HEK293 (cell line): ENCODE measurements at regions not wholly inside any gene's neighbourhood (a gene's known extent, or its start where the extent isn't known, plus 50 kb on each side); places are given as distances from the start of the nearest gene placed in this dataset.
A peak's percentile ranks its signal among the peaks of the same experiment; 100 is the strongest.

ENCODE experiments used
- YY1 ChIP-seq: fragments of 450-650 bp; formaldehyde crosslinking; IDR thresholded peaks from 2 replicates; pipeline ENCODE4 v1.5.1; 2018; ENCODE audit warnings: missing biosample characterization, missing genetic modification characterization
- ZBTB1 ChIP-seq: fragments of 450-650 bp; formaldehyde crosslinking; IDR thresholded peaks from 2 replicates; pipeline ENCODE4 v1.5.1; 2016; ENCODE audit warnings: missing biosample characterization, missing genetic modification characterization
- ZBTB17 ChIP-seq: fragments of 450-650 bp; formaldehyde crosslinking; IDR thresholded peaks from 2 replicates; pipeline ENCODE4 v1.5.1; 2016; ENCODE audit warnings: missing biosample characterization, missing genetic modification characterization
- ZBTB48 ChIP-seq: fragments of 450-650 bp; formaldehyde crosslinking; IDR thresholded peaks from 2 replicates; pipeline ENCODE4 v1.5.1; 2016; ENCODE audit warnings: missing biosample characterization, missing genetic modification characterization
- ZBTB8A ChIP-seq: fragments of 450-650 bp; formaldehyde crosslinking; IDR thresholded peaks from 2 replicates; pipeline ENCODE4 v1.5.1; 2016; ENCODE audit warnings: missing biosample characterization, missing genetic modification characterization
- ZNF157 ChIP-seq: fragments of 450-650 bp; formaldehyde crosslinking; IDR thresholded peaks from 2 replicates; pipeline ENCODE4 v1.5.1; 2016; ENCODE audit warnings: missing biosample characterization, missing genetic modification characterization
- ZNF302 ChIP-seq: fragments of 450-650 bp; formaldehyde crosslinking; IDR thresholded peaks from 2 replicates; pipeline ENCODE4 v1.5.1; 2016; ENCODE audit warnings: missing biosample characterization, missing genetic modification characterization, low read depth
- ZNF423 ChIP-seq: fragments of 450-650 bp; formaldehyde crosslinking; IDR thresholded peaks from 2 replicates; pipeline ENCODE4 v1.5.1; 2016; ENCODE audit warnings: missing biosample characterization, missing genetic modification characterization
- ZNF426 ChIP-seq: fragments of 450-650 bp; formaldehyde crosslinking; IDR thresholded peaks from 2 replicates; pipeline ENCODE4 v1.5.1; 2017; ENCODE audit warnings: missing biosample characterization, missing genetic modification characterization, mild to moderate bottlenecking, inconsistent platforms, moderate library complexity
- ZNF473 ChIP-seq: fragments of 450-650 bp; formaldehyde crosslinking; IDR thresholded peaks from 2 replicates; pipeline ENCODE4 v1.5.1; 2017; ENCODE audit warnings: missing biosample characterization, missing genetic modification characterization
- ZNF571 ChIP-seq: fragments of 450-650 bp; formaldehyde crosslinking; IDR thresholded peaks from 2 replicates; pipeline ENCODE4 v1.5.0; 2017; ENCODE audit warnings: missing biosample characterization, missing genetic modification characterization
- ZNF585B ChIP-seq: fragments of 450-650 bp; formaldehyde crosslinking; IDR thresholded peaks from 2 replicates; pipeline ENCODE4 v1.5.1; 2016; ENCODE audit warnings: missing biosample characterization, missing genetic modification characterization
- ZNF677 ChIP-seq: fragments of 450-650 bp; IDR thresholded peaks from 2 replicates; pipeline ENCODE4 v1.5.0; 2018; ENCODE audit warnings: missing biosample characterization, mild to moderate bottlenecking, missing genetic modification characterization, moderate library complexity
- ZNF747 ChIP-seq: fragments of 450-650 bp; formaldehyde crosslinking; IDR thresholded peaks from 2 replicates; pipeline ENCODE4 v1.5.1; 2016; ENCODE audit warnings: missing biosample characterization, missing genetic modification characterization
- ZNF777 ChIP-seq: fragments of 450-650 bp; formaldehyde crosslinking; IDR thresholded peaks from 2 replicates; pipeline ENCODE4 v1.5.1; 2017; ENCODE audit warnings: missing biosample characterization, missing genetic modification characterization, borderline replicate concordance
- ZNF843 ChIP-seq: fragments of 450-650 bp; formaldehyde crosslinking; IDR thresholded peaks from 2 replicates; pipeline ENCODE4 v1.5.1; 2016; ENCODE audit warnings: missing biosample characterization, missing genetic modification characterization
- TF ChIP-seq, protein P1 (sequence below): fragments of 450-650 bp; formaldehyde crosslinking; IDR thresholded peaks from 2 replicates; pipeline ENCODE4 v1.5.1; 2016; ENCODE audit warnings: missing biosample characterization, missing genetic modification characterization
- TF ChIP-seq, protein P2 (sequence below): fragments of 450-650 bp; formaldehyde crosslinking; IDR thresholded peaks from 2 replicates; pipeline ENCODE4 v1.5.1; 2016; ENCODE audit warnings: missing biosample characterization, missing genetic modification characterization
- TF ChIP-seq, protein P3 (sequence below): fragments of 450-650 bp; formaldehyde crosslinking; IDR thresholded peaks from 2 replicates; pipeline ENCODE4 v1.5.1; 2016; ENCODE audit warnings: missing biosample characterization, missing genetic modification characterization
- TF ChIP-seq, protein P4 (sequence below): fragments of 450-650 bp; formaldehyde crosslinking; IDR thresholded peaks from 2 replicates; pipeline ENCODE4 v1.5.1; 2016; ENCODE audit warnings: missing biosample characterization, missing genetic modification characterization
- TF ChIP-seq, protein P5 (sequence below): fragments of 450-650 bp; formaldehyde crosslinking; IDR thresholded peaks from 2 replicates; pipeline ENCODE4 v1.5.1; 2016; ENCODE audit warnings: missing biosample characterization, missing genetic modification characterization, borderline replicate concordance
- TF ChIP-seq, protein P6 (sequence below): fragments of 450-650 bp; formaldehyde crosslinking; IDR thresholded peaks from 2 replicates; pipeline ENCODE4 v1.5.1; 2016; ENCODE audit warnings: missing biosample characterization, missing genetic modification characterization
- TF ChIP-seq, protein P7 (sequence below): fragments of 450-650 bp; formaldehyde crosslinking; IDR thresholded peaks from 2 replicates; pipeline ENCODE4 v1.5.1; 2016; ENCODE audit warnings: missing biosample characterization, missing genetic modification characterization

DNA sequence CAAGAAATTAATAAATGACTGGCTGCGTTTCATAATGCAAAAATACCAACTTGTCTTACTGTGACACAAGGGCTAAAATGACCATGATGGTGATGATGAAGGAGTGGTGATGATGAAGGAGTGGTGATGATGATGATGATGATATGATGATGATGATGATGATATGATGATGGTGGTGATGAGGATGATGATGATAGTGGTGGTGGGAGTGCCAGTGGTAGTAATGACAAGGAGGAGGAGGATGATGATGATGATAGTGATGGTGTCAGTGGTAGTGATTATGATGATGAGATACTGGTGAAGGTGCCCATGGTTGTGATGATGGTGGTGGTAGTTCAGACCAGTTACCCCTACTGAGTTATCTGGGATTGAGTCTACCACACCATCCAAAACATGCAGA is 265.9 kb downstream of the FGFR2 start (continued):
- TF ChIP-seq ZBTB17 (tag by site-specific recombination) (no peak), ZNF843 (no peak), ZNF777 (tag by site-specific recombination) (no peak), ZNF426 (tag by site-specific recombination) (no peak), ZNF585B (0 out of 2 replicates have a peak, but pooled peaks have one; percentile 14), ZNF423 (tag by site-specific recombination) (no peak), ZNF473 (tag by site-specific recombination) (no peak), ZBTB8A (tag by site-specific recombination) (no peak), ZBTB48 (no peak), YY1 (tag by site-specific recombination) (no peak), ZNF302 (no peak), ZNF157 (tag by site-specific recombination) (no peak), ZNF677 (no peak), ZBTB1 (tag by site-specific recombination) (no peak), ZNF747 (tag by site-specific recombination) (no peak), ZNF571 (no peak)
- TF ChIP-seq, protein P1, sequence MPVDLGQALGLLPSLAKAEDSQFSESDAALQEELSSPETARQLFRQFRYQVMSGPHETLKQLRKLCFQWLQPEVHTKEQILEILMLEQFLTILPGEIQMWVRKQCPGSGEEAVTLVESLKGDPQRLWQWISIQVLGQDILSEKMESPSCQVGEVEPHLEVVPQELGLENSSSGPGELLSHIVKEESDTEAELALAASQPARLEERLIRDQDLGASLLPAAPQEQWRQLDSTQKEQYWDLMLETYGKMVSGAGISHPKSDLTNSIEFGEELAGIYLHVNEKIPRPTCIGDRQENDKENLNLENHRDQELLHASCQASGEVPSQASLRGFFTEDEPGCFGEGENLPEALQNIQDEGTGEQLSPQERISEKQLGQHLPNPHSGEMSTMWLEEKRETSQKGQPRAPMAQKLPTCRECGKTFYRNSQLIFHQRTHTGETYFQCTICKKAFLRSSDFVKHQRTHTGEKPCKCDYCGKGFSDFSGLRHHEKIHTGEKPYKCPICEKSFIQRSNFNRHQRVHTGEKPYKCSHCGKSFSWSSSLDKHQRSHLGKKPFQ (tag by site-specific recombination) = no peak
- TF ChIP-seq, protein P2, sequence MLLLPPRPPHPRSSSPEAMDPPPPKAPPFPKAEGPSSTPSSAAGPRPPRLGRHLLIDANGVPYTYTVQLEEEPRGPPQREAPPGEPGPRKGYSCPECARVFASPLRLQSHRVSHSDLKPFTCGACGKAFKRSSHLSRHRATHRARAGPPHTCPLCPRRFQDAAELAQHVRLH (tag by site-specific recombination) = no peak
- TF ChIP-seq, protein P3, sequence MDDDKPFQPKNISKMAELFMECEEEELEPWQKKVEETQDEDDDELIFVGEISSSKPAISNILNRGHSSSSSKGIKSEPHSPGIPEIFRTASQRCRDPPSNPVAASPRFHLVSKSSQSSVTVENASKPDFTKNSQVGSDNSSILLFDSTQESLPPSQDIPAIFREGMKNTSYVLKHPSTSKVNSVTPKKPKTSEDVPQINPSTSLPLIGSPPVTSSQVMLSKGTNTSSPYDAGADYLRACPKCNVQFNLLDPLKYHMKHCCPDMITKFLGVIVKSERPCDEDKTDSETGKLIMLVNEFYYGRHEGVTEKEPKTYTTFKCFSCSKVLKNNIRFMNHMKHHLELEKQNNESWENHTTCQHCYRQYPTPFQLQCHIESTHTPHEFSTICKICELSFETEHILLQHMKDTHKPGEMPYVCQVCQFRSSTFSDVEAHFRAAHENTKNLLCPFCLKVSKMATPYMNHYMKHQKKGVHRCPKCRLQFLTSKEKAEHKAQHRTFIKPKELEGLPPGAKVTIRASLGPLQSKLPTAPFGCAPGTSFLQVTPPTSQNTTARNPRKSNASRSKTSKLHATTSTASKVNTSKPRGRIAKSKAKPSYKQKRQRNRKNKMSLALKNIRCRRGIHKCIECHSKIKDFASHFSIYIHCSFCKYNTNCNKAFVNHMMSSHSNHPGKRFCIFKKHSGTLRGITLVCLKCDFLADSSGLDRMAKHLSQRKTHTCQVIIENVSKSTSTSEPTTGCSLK (tag by site-specific recombination) = peak; percentile 79; the same call in 1 of the 2 replicates
- TF ChIP-seq, protein P4, sequence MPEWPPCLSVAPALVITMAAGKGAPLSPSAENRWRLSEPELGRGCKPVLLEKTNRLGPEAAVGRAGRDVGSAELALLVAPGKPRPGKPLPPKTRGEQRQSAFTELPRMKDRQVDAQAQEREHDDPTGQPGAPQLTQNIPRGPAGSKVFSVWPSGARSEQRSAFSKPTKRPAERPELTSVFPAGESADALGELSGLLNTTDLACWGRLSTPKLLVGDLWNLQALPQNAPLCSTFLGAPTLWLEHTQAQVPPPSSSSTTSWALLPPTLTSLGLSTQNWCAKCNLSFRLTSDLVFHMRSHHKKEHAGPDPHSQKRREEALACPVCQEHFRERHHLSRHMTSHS (tag by site-specific recombination) = no peak
- TF ChIP-seq, protein P5, sequence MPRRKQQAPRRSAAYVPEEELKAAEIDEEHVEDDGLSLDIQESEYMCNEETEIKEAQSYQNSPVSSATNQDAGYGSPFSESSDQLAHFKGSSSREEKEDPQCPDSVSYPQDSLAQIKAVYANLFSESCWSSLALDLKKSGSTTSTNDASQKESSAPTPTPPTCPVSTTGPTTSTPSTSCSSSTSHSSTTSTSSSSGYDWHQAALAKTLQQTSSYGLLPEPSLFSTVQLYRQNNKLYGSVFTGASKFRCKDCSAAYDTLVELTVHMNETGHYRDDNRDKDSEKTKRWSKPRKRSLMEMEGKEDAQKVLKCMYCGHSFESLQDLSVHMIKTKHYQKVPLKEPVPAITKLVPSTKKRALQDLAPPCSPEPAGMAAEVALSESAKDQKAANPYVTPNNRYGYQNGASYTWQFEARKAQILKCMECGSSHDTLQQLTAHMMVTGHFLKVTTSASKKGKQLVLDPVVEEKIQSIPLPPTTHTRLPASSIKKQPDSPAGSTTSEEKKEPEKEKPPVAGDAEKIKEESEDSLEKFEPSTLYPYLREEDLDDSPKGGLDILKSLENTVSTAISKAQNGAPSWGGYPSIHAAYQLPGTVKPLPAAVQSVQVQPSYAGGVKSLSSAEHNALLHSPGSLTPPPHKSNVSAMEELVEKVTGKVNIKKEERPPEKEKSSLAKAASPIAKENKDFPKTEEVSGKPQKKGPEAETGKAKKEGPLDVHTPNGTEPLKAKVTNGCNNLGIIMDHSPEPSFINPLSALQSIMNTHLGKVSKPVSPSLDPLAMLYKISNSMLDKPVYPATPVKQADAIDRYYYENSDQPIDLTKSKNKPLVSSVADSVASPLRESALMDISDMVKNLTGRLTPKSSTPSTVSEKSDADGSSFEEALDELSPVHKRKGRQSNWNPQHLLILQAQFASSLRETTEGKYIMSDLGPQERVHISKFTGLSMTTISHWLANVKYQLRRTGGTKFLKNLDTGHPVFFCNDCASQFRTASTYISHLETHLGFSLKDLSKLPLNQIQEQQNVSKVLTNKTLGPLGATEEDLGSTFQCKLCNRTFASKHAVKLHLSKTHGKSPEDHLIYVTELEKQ (tag by site-specific recombination) = no peak
- TF ChIP-seq, protein P6, sequence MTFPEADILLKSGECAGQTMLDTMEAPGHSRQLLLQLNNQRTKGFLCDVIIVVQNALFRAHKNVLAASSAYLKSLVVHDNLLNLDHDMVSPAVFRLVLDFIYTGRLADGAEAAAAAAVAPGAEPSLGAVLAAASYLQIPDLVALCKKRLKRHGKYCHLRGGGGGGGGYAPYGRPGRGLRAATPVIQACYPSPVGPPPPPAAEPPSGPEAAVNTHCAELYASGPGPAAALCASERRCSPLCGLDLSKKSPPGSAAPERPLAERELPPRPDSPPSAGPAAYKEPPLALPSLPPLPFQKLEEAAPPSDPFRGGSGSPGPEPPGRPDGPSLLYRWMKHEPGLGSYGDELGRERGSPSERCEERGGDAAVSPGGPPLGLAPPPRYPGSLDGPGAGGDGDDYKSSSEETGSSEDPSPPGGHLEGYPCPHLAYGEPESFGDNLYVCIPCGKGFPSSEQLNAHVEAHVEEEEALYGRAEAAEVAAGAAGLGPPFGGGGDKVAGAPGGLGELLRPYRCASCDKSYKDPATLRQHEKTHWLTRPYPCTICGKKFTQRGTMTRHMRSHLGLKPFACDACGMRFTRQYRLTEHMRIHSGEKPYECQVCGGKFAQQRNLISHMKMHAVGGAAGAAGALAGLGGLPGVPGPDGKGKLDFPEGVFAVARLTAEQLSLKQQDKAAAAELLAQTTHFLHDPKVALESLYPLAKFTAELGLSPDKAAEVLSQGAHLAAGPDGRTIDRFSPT = no peak
- TF ChIP-seq, protein P7, sequence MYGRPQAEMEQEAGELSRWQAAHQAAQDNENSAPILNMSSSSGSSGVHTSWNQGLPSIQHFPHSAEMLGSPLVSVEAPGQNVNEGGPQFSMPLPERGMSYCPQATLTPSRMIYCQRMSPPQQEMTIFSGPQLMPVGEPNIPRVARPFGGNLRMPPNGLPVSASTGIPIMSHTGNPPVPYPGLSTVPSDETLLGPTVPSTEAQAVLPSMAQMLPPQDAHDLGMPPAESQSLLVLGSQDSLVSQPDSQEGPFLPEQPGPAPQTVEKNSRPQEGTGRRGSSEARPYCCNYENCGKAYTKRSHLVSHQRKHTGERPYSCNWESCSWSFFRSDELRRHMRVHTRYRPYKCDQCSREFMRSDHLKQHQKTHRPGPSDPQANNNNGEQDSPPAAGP (tag by site-specific recombination) = no peak
- TF ChIP-seq, all 188 proteins: peak for 6
